Esophagus (tissue), 2 donors: ENCODE measurements at regions not wholly inside any gene's neighbourhood (a gene's known extent, or its start where the extent isn't known, plus 50 kb on each side); places are given as distances from the start of the nearest gene placed in this dataset.
"Not testable (repeated sequence)": the region's sequence is repeated elsewhere in the genome, so short reads cannot be mapped to it uniquely, and the experiment has no call there.

ENCODE experiments used
- H3K27ac ChIP-seq, 2 donors: one replicate each; pipeline ENCODE4 v1.5.1; 2013; ENCODE audit warnings: low read depth in 2 of 2, mild to moderate bottlenecking in 2 of 2, inconsistent platforms in 1 of 2, low read length in 1 of 2, moderate library complexity in 1 of 2
- H3K27me3 ChIP-seq, 2 donors: one replicate each; pipeline ENCODE4 v1.6.1; 2013; ENCODE audit warnings: low read length in 2 of 2, control low read depth in 1 of 2, mild to moderate bottlenecking in 1 of 2; ENCODE audit not compliant: insufficient read depth in 2 of 2, control insufficient read depth in 1 of 2
- H3K36me3 ChIP-seq, 2 donors: one replicate each; pipeline ENCODE4 v1.6.1; 2013; ENCODE audit warnings: low read length in 1 of 2; ENCODE audit not compliant: control insufficient read depth in 2 of 2, insufficient read depth in 2 of 2
- H3K4me1 ChIP-seq, 2 donors: one replicate each; pipeline ENCODE4 v1.6.1; 2013; ENCODE audit warnings: low read length in 1 of 2; ENCODE audit not compliant: control insufficient read depth in 2 of 2, insufficient read depth in 2 of 2
- H3K4me3 ChIP-seq, 2 donors: one replicate each; pipeline ENCODE4 v1.5.1; 2013; ENCODE audit warnings: low read length in 2 of 2, mild to moderate bottlenecking in 2 of 2, low read depth in 1 of 2, moderate library complexity in 1 of 2
- H3K9me3 ChIP-seq, 2 donors: one replicate each; pipeline ENCODE4 v1.6.1; 2013; ENCODE audit warnings: mild to moderate bottlenecking in 2 of 2, low read depth in 1 of 2, low read length in 1 of 2, moderate library complexity in 1 of 2; ENCODE audit not compliant: control insufficient read depth in 2 of 2, insufficient read depth in 1 of 2
- WGBS, 2 donors: extraction: QIAGEN DNeasy Blood & Tissue Kit; methylation state at CpG; one replicate each; pipeline ENCODE4 v1.1.7; 2013; 5-methylcytosine and 5-hydroxymethylcytosine counted together
- donor health status: healthy with polysubstance abuse.
- donor health status: Bipolar disorder and iron deficiency.

DNA sequence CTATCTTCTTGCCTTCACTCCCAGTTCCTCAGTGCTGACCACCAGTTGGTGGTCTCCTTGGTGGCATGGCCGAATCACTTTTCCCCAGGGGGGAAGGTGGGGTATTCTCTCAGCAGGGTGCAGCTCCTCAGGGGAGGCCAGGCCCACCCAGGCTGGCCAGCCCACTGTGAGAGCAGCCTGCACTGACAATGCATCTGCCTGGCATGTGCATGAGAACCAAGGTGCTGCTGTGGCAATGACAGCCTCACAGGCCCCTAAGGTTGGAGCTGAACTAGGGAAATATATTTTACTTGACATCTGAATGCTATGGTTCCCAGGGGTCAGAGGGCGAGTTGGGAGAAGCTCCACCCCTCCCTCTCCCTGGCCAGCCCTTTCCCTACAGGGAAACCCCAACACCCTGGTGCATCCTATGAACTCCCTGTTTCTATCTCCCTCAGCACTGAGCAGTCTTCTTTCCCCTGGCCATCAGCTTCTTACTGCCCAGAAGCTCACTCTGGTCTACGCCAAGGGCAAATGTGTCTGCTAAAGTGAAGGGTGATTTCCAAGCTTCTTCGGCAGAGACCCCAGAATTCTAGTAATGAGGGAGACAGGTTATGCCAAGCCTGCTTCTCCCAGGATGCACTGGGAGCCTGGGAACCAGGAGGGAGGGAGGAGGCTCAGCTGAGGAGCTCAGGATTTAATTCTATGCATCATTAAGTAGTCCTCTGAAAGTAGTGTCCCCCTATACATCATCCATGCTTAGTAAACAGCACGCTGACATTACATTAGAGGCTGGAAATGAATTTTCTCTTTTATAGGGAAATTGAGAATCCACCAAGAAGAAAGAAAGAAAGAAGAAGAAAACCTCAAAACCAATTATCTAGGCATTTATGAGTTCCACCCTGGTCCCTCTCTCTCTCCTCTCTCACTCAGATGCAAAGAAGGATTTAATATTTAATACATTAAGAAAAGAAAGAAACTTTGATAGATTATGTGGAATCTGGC is 107.7 kb downstream of the TRIM43 start:
- not testable (repeated sequence) for H3K4me1 ChIP-seq, H3K4me3 ChIP-seq, H3K9me3 ChIP-seq, H3K27ac ChIP-seq, H3K36me3 ChIP-seq, H3K27me3 ChIP-seq
- 72 to 78% methylated on average over 5 of the region's 5 CpGs for WGBS, 2 donors

DNA sequence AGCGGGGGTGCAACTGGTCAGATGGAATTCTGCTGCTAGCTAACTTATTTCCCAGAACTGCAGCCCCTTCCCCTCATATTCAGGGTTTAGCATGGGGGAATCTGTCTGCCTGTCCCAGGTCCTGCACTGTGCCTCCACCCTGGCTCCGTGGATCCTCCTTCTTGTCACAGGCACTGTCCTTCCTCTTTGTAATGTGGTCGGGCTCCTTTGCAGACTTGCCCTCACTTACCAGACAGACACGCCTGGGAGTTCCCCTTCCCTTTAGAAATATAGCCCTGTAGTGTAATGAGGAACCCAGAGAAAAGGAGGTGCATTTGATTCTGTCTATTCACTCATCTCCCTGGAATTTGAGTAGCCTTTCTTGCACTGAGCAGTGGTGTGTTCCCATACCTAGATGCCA is 108.7 kb downstream of the TRIM43 start:
- Histone ChIP-seq H3K4me1 (no peaks in the 10 kb centered on the region), H3K27ac (no peak overlapping the region), H3K9me3 (no peaks in the 10 kb centered on the region), H3K27me3 (no peaks in the 10 kb centered on the region), H3K4me3 (no peak overlapping the region), H3K36me3 (no peaks in the 10 kb centered on the region)
- 50 to 53% methylated on average over 4 of the region's 4 CpGs for WGBS, 2 donors

DNA sequence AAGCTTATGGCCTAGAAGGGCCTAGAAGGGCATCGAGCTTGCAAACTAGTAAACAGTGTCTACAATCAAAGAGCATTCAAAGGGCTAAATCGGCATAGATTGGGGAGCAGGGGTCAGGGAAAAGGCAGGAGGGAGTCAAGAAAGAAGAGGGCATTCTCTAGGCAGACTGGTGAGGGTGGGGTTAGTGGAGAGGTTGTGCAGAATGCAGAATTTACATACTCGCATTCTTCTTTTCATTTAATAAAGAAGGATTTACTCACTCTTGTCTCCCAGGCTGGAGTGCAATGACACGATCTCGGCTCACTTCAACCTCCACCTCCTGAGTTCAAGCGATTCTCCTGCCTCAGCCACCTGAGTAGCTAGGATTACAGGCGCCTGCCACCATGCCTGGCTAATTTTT is 110.7 kb downstream of the TRIM43 start:
- Histone ChIP-seq H3K36me3 (no peaks in the 10 kb centered on the region), H3K27ac (no peak overlapping the region), H3K27me3 (no peaks in the 10 kb centered on the region), H3K9me3 (no peaks in the 10 kb centered on the region), H3K4me1 (no peaks in the 10 kb centered on the region), H3K4me3 (no peak overlapping the region)
- 89 to 90% methylated on average over 7 of the region's 7 CpGs for WGBS, 2 donors

DNA sequence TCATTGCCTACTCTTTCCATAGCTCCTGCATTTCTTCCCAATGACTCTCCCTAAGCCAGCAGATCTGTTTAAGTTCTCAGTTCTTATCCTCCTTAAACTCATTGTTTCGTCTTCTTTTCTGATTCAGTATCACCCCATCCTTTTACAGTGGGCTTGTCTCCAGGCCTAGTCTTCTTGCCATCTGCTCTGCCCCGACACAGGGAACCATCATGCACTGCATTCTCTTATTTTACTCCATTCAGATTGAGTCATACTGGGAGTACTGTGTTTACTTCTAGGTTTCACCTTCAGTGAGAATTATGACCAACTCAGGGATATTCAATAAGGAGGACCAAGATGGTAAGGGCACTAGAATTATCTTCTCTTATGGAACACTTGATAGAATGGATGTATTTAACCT is 115.4 kb downstream of the TRIM43 start:
- not testable (repeated sequence) for H3K27ac ChIP-seq, H3K4me3 ChIP-seq, H3K9me3 ChIP-seq, H3K4me1 ChIP-seq, H3K36me3 ChIP-seq, H3K27me3 ChIP-seq
- WGBS, 2 donors: 86 to 87% methylated on average over 2 of the region's 2 CpGs

DNA sequence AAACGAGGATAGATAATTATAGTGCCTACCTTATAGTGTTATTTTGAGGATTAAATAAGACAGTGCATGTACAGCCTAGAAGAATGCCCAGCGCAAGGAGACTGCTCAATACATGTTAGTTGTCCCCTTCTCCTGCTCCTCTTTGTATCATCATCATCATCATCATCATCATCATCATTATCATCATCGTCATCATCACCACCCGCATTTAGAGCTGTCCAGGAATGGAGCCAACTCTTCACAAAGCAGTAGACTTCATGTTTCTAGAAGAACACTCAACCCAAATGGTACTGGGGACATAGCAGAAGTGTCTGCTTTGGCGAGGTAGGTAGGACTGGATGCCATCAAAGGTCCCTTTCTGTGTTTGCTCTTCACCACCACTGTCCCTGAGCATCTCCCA is 116.0 kb downstream of the TRIM43 start:
- no peaks in the 10 kb centered on the region for H3K4me1 ChIP-seq
- no peaks in the 10 kb centered on the region for H3K36me3 ChIP-seq
- H3K27me3 ChIP-seq: no peaks in the 10 kb centered on the region
- H3K9me3 ChIP-seq: no peaks in the 10 kb centered on the region
- H3K4me3 ChIP-seq: no peak overlapping the region
- WGBS, 2 donors: 89% methylated on average over 5 of the region's 5 CpGs
- H3K27ac ChIP-seq: no peak overlapping the region

DNA sequence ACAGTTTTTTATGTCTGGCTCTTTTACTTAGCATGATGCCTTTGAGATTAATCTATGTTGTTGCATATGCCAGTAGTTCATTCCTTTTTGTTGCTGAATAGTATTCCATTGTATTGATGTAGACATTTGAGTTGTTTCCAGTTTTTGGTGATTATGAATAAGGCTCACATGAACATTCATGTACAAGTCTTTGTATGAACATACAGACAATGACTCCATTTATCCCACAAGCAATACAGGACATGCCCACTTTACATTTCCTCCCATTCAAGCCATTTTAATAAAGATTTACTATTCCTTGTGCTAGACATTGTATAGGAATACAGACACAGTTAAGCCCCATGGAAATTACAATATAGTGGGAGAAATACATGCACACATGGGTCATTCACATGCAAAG is 118.0 kb downstream of the TRIM43 start:
- no peaks in the 10 kb centered on the region for H3K4me1 ChIP-seq
- H3K27me3 ChIP-seq: no peaks in the 10 kb centered on the region
- H3K4me3 ChIP-seq: no peak overlapping the region
- H3K36me3 ChIP-seq: no peaks in the 10 kb centered on the region
- no peaks in the 10 kb centered on the region for H3K9me3 ChIP-seq
- H3K27ac ChIP-seq: no peak overlapping the region

DNA sequence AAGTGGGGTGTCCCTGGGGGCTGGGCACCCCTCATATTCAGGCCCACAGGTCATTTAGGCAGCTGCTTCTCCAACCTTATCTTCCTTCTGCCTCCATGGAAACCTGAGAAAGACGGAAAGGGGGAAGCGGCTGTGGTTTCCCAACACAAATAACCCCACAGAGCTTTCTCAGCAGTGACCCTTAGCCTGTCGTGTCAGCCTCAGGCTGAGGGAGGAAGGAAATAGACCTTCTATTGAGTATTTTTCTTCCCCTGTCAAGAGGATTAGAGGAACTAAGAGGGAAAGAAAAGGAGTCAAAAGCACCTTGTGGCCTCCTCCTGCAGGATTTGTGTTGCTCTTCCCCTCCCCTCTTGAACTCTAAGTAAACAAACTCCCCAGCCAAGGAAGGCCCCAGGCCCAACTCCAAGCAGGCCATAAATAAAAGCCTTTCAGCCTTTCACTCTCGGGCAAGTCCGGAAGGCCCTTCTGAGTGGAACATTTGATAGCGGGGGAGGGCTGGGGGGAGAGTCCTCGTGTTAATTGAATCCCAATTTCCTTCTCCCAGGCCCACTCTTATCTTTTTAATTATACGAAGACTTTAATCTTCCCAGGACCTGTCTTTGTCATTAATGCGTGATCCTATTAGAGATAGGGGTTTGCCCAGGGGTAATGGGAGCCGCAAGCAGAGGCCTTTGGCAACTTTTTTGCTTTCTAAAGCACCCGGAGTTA is 121.8 kb downstream of the TRIM43 start:
- H3K36me3 ChIP-seq, H3K27me3 ChIP-seq, H3K27ac ChIP-seq, H3K4me3 ChIP-seq, H3K9me3 ChIP-seq, H3K4me1 ChIP-seq: not testable (repeated sequence)
- 67 to 71% methylated on average over 11 of the region's 11 CpGs for WGBS, 2 donors

DNA sequence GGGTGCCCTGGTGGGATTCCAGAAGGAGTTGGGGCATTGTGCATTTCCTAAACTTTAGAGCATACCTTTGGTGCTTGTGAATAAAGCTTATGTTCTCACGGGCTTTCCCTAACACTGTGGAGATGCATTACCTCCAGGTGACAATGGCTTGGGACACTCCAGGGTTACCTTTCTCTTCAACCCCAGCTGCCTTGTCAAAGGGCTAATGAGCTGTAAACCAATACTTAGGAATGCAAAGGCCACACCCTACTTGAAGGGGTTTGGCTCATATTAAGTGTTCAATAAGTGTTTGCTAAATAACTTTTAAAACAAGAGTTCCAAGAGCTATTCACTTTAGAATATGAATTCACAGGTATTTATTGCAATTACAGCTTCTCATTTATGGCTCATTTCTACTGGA is 122.6 kb downstream of the TRIM43 start:
- H3K27me3 ChIP-seq, H3K9me3 ChIP-seq, H3K4me3 ChIP-seq, H3K27ac ChIP-seq, H3K4me1 ChIP-seq, H3K36me3 ChIP-seq: not testable (repeated sequence)
- WGBS, 2 donors: 88 to 95% methylated on average over 1 of the region's 1 CpG

DNA sequence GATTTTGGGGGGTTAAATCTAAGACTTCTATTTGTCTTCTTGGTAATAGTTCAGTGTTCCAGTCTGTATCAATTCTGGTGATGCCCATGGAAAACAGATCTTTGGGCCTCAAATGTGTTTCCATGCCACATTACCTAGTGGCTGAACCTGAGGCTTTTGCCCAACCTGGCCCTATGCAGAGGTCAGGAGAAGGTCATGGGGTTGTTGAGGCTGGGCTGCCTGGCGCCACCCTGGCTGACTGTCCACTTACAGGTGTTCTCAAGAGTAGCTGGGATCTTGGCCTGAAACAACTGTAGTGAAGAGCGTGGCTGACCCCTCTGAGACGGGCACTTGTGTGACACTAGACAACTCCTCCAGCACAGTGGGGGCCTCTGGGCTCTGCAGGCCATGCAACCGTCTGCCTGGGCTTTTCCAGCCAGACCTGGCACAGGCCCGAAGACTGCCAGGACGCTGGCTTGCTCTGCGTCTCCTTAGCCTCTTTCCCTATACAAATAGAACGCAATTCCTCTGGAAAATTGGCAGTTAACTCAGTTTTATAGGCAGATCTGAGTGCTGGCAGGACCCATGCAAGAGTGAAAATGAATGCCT is 127.8 kb downstream of the TRIM43 start:
- Histone ChIP-seq H3K27me3 (no peaks in the 10 kb centered on the region), H3K36me3 (no peaks in the 10 kb centered on the region), H3K4me1 (no peaks in the 10 kb centered on the region), H3K9me3 (no peaks in the 10 kb centered on the region), H3K4me3 (no peak overlapping the region), H3K27ac (no peak overlapping the region)
- 86 to 89% methylated on average over 8 of the region's 8 CpGs for WGBS, 2 donors
